Spleen (tissue), 11 donors: ENCODE measurements at regions not wholly inside any gene's neighbourhood (a gene's known extent, or its start where the extent isn't known, plus 50 kb on each side); places are given as distances from the start of the nearest gene placed in this dataset.

Source experiments
- DNase-seq: peaks from one replicate; pipeline ENCODE4 v3.0.0-alpha.2; 2020
- H3K27ac ChIP-seq, 8 donors: fragments of 200-600 bp; sonication (generic) in 7 of 8; 1 replicate in 4 of 8; 2 replicates in 4 of 8; pipeline versions ENCODE4 v1.5.0 to v1.8.0; 2016 to 2021; ENCODE audit warnings: inconsistent platforms in 4 of 8, mild to moderate bottlenecking in 4 of 8, moderate library complexity in 1 of 8
- H3K27me3 ChIP-seq, 7 donors: fragments of 200-600 bp; sonication (generic) in 6 of 7; replicated peaks in 1 of 7; 1 replicate in 4 of 7; 2 replicates in 3 of 7; pipeline versions ENCODE4 v1.5.0 to v1.8.0; 2016 to 2021; ENCODE audit warnings: inconsistent platforms in 3 of 7, mild to moderate bottlenecking in 1 of 7
- H3K36me3 ChIP-seq, 6 donors: fragments of 200-600 bp; sonication (generic) in 5 of 6; 1 replicate in 4 of 6; 2 replicates in 2 of 6; pipeline versions ENCODE4 v1.5.0 to v1.8.0; 2016 to 2021; ENCODE audit warnings: inconsistent platforms in 2 of 6
- H3K4me1 ChIP-seq, 6 donors: fragments of 200-600 bp; sonication (generic) in 5 of 6; 1 replicate in 3 of 6; 2 replicates in 3 of 6; pipeline versions ENCODE4 v1.5.0 to v1.8.0; 2016 to 2021; ENCODE audit warnings: inconsistent platforms in 3 of 6
- H3K4me3 ChIP-seq, 8 donors: fragments of 200-600 bp; sonication (generic) in 7 of 8; 1 replicate in 4 of 8; 2 replicates in 4 of 8; pipeline versions ENCODE4 v1.5.0 to v1.8.0; 2016 to 2021; ENCODE audit warnings: inconsistent platforms in 4 of 8, mild to moderate bottlenecking in 4 of 8, moderate library complexity in 2 of 8
- H3K9me3 ChIP-seq, 8 donors: fragments of 200-600 bp; sonication (generic) in 7 of 8; 1 replicate in 4 of 8; 2 replicates in 4 of 8; pipeline versions ENCODE4 v1.5.0 to v1.8.0; 2016 to 2021; ENCODE audit warnings: inconsistent platforms in 4 of 8
- POLR2A ChIP-seq, 3 donors: fragments of 450-650 bp; IDR thresholded peaks; one replicate each; pipeline ENCODE4 v1.5.1; 2017; ENCODE audit warnings: antibody characterized with exemption in 3 of 3, mild to moderate bottlenecking in 1 of 3
- POLR2AphosphoS5 ChIP-seq, 3 donors: sonication (generic); formaldehyde crosslinking; IDR thresholded peaks; one replicate each; pipeline ENCODE4 v1.5.1; 2017; ENCODE audit warnings: antibody characterized with exemption in 3 of 3
- WGBS, 5 donors: extraction: QIAGEN DNeasy Blood & Tissue Kit in 3 of 5; methylation state at CpG; one replicate each; pipeline versions ENCODE4 v1.1.5 to v1.1.7; 2013 to 2018; 5-methylcytosine and 5-hydroxymethylcytosine counted together
- intact Hi-C: fragments of 100-400 bp; cut with DNase I; formaldehyde crosslinking; loops from one replicate; pipeline ENCODE4 v1.15.0; 2023; ENCODE audit warnings: low total_unique reads
- TF ChIP-seq, protein P1 (sequence below), 11 experiments: fragments of 200-600 bp in 7 of 11; fragments of 450-650 bp in 4 of 11; sonication (generic) in 4 of 11; IDR thresholded peaks in 8 of 11; conservative IDR thresholded peaks in 3 of 11; 1 replicate in 7 of 11; 2 replicates in 4 of 11; pipeline versions ENCODE4 v1.4.0 to v1.8.0; 2016 to 2021; ENCODE audit warnings: antibody characterized with exemption in 11 of 11, inconsistent platforms in 4 of 11, mild to moderate bottlenecking in 1 of 11
- donor health status: healthy with polysubstance abuse.
- donor health status: DM: no; HTN: no; CAD: no; lungs with moderate emphysema.
- donor health status: DM: no; HTN: no; CAD: no.
- donor health status: Bipolar disorder and iron deficiency.
- donor health status: healthy.
- donor health status: DM: no; HTN: no; CAD: no.
- donor health status: DM: yes; HTN: yes; CAD: no.

DNA sequence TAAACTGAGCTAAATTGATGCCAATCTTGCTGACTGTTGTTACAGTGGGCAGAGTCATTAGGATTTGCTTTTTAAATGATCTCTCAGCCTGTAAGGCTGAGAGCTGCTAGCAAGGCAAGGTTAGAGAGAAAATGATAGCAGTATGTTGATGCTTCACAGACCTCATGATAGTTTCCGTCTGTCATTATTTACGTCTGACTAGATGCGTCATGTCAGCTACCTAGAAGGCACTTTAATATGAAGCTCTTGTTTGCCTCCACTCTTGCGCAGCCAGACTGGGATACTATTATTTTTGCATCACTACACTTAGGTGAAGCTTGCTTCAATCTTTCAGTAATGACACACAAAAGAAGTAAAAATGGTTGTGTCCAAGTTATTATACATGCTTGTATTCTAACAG lies 313.8 kb downstream of the LNPK start:
- no peaks in the 10 kb centered on the region for H3K4me1 ChIP-seq
- WGBS, 5 donors = 80 to 96% (median 90%) methylated on average over 4 of the region's 4 CpGs
- no peak for DNase-seq
- peaks cover 0 to 25% (median 4%) of the 10 kb centered on the region in 7 donors for H3K27me3 ChIP-seq
- no peak overlapping the region for H3K27ac ChIP-seq
- H3K36me3 ChIP-seq = no peaks in the 10 kb centered on the region
- intact Hi-C loops = loop anchor here (5.0 kb wide), 2 partner anchors 311 to 414 kb away; no protein-coding TSS in a partner anchor
- H3K4me3 ChIP-seq = no peak overlapping the region
- H3K9me3 ChIP-seq = no peaks in the 10 kb centered on the region
- TF ChIP-seq, protein P1, sequence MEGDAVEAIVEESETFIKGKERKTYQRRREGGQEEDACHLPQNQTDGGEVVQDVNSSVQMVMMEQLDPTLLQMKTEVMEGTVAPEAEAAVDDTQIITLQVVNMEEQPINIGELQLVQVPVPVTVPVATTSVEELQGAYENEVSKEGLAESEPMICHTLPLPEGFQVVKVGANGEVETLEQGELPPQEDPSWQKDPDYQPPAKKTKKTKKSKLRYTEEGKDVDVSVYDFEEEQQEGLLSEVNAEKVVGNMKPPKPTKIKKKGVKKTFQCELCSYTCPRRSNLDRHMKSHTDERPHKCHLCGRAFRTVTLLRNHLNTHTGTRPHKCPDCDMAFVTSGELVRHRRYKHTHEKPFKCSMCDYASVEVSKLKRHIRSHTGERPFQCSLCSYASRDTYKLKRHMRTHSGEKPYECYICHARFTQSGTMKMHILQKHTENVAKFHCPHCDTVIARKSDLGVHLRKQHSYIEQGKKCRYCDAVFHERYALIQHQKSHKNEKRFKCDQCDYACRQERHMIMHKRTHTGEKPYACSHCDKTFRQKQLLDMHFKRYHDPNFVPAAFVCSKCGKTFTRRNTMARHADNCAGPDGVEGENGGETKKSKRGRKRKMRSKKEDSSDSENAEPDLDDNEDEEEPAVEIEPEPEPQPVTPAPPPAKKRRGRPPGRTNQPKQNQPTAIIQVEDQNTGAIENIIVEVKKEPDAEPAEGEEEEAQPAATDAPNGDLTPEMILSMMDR (IDR thresholded peaks at IDR 0.05 in 8 of 11, conservative IDR thresholded peaks at IDR 0.05 in 3 of 11) = no peak
- TF ChIP-seq POLR2AphosphoS5 (IDR thresholded peaks at IDR 0.05) (no peak), POLR2A (IDR thresholded peaks at IDR 0.05) (no peak)

GRCh38 chr2:175687465-175687864 lies 314.6 kb downstream of the LNPK start:
- no peaks in the 10 kb centered on the region for H3K4me1 ChIP-seq
- no peak overlapping the region for H3K27ac ChIP-seq
- intact Hi-C loops = loop anchor here (5.0 kb wide), 2 partner anchors 310 to 415 kb away; no protein-coding TSS in a partner anchor
- 68 to 77% (median 75%) methylated on average over 6 of the region's 6 CpGs for WGBS, 5 donors
- TF ChIP-seq, protein P1 (IDR thresholded peaks at IDR 0.05 in 8 of 11, conservative IDR thresholded peaks at IDR 0.05 in 3 of 11) = no peak
- TF ChIP-seq POLR2AphosphoS5 (IDR thresholded peaks at IDR 0.05) = no peak
- no peak for TF ChIP-seq POLR2A (IDR thresholded peaks at IDR 0.05)
- no peak for DNase-seq
- no peak overlapping the region for H3K4me3 ChIP-seq
- no peaks in the 10 kb centered on the region for H3K9me3 ChIP-seq
- H3K27me3 ChIP-seq = peaks cover 0 to 32% (median 4%) of the 10 kb centered on the region in 7 donors
- H3K36me3 ChIP-seq = no peaks in the 10 kb centered on the region

- intact Hi-C loops = loop anchor here (5.0 kb wide), 2 partner anchors 309 to 416 kb away; no protein-coding TSS in a partner anchor
- H3K9me3 ChIP-seq = no peaks in the 10 kb centered on the region
- peaks cover 0 to 38% (median 4%) of the 10 kb centered on the region in 7 donors for H3K27me3 ChIP-seq
- TF ChIP-seq POLR2AphosphoS5 (IDR thresholded peaks at IDR 0.05) = no peak
- TF ChIP-seq POLR2A (IDR thresholded peaks at IDR 0.05) = no peak
- TF ChIP-seq, protein P1 (IDR thresholded peaks at IDR 0.05 in 8 of 11, conservative IDR thresholded peaks at IDR 0.05 in 3 of 11) = no peak
- no peak overlapping the region for H3K4me3 ChIP-seq
- WGBS, 5 donors = 82 to 88% (median 84%) methylated on average over 7 of the region's 7 CpGs
- no peak for DNase-seq
- no peaks in the 10 kb centered on the region for H3K4me1 ChIP-seq
- no peaks in the 10 kb centered on the region for H3K36me3 ChIP-seq
- H3K27ac ChIP-seq = no peak overlapping the region
Observed at GRCh38 chr2:175686002-175686401, 316.1 kb downstream of the LNPK start.

DNA sequence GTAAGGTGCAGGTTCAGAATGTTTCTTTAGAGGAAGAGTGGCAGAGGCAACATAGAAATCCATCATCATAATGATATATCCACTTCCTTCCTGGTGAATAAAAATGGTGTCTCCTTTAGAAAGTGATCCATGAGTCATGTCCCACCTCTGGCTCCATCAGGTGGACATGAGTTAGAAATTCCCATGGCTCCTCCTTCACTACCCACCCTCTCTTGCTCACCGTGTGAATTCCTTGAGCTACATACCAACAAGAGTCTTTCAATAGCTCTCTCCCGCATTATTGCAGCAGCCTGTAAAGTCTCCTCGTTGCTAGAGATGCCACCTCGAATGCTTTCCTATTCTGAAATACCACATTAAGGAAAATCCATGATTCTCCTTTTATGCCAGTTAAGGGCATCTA lies 317.6 kb downstream of the LNPK start:
- Histone ChIP-seq H3K27ac (no peak overlapping the region), H3K27me3 (peaks cover 0 to 30% (median 4%) of the 10 kb centered on the region in 7 donors), H3K4me1 (no peaks in the 10 kb centered on the region), H3K4me3 (no peak overlapping the region), H3K9me3 (no peaks in the 10 kb centered on the region), H3K36me3 (no peaks in the 10 kb centered on the region)
- WGBS, 5 donors = 51 to 80% (median 67%) methylated on average over 4 of the region's 4 CpGs
- intact Hi-C loops = no loop called here
- no peak for DNase-seq
- TF ChIP-seq, protein P1 (IDR thresholded peaks at IDR 0.05 in 8 of 11, conservative IDR thresholded peaks at IDR 0.05 in 3 of 11) = no peak
- TF ChIP-seq POLR2A (IDR thresholded peaks at IDR 0.05) (no peak), POLR2AphosphoS5 (IDR thresholded peaks at IDR 0.05) (no peak)
